ENCODE measurements at regions not wholly inside any gene's neighbourhood (a gene's known extent, or its start where the extent isn't known, plus 50 kb on each side); places are given as distances from the start of the nearest gene placed in this dataset.
"Not testable (repeated sequence)": the region's sequence is repeated elsewhere in the genome, so short reads cannot be mapped to it uniquely, and the experiment has no call there.

DNA sequence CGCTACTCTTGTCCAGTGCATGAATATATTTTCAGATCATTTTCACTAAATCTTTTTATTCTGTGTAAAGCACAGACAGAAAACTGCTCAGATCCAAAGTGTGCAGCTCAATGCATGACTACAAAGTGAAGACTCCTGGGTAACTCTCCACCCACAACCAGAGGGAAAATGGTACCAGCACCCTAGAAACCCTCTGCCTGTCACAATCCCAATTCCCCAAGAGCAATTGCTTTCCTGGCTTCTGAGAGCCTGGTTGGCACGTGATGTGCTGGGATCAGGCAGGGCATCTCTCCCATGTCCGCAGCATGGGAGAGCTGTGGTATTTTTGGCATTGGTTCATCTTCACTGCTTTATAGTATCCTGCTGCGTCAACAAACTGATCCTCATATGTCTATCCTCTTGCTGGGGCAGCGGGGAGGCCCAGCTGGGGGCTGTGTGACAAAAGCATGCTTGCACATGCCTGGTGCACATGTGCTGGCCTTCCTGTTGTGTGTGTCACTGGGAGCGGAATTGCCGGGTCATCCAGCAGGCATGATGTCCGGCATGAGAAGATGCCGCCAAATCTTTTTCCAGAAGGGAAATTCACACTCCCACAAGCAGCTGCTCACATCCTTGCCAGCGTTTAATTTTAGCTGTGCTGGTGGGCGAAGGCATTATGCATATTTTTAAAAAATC lies 278.9 kb upstream of the FOXF1 start:
- H3K4me3 ChIP-seq (ENCODE audit: low read depth, low read length): no peak overlapping the region
- no peak for TF ChIP-seq CTCF (IDR thresholded peaks at IDR 0.05; ENCODE audit: low read depth, low read length, missing control alignments)
- DNase-seq (ENCODE audit: low read depth): no peak

DNA sequence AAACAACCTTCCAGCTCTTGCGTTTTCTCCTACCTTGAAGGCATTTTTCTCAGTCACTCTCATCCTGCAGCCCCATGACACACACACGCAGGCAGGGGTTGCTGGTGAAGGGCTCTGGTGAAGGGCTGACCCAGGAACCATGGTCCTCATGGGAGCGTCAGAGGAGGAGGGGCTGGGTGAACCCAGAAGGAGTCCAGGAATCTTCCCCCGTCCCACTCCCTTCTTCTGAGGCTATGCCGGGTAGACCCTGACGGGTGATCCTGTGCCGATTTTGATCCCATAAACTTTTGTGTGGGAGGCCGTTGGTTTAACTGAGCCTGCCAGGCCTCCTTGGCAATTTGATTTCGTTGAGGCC lies 278.4 kb upstream of the FOXF1 start:
- no peak for TF ChIP-seq CTCF (IDR thresholded peaks at IDR 0.05; ENCODE audit: low read depth, low read length, missing control alignments)
- no peak overlapping the region for H3K4me3 ChIP-seq (ENCODE audit: low read depth, low read length)
- no peak for DNase-seq (ENCODE audit: low read depth)

- no peak overlapping the region for H3K4me3 ChIP-seq (ENCODE audit: low read depth, low read length)
- DNase-seq (ENCODE audit: low read depth): no peak
- no peak for TF ChIP-seq CTCF (IDR thresholded peaks at IDR 0.05; ENCODE audit: low read depth, low read length, missing control alignments)
Measured at GRCh38 chr16:86232496-86232895, 277.8 kb upstream of the FOXF1 start.

DNA sequence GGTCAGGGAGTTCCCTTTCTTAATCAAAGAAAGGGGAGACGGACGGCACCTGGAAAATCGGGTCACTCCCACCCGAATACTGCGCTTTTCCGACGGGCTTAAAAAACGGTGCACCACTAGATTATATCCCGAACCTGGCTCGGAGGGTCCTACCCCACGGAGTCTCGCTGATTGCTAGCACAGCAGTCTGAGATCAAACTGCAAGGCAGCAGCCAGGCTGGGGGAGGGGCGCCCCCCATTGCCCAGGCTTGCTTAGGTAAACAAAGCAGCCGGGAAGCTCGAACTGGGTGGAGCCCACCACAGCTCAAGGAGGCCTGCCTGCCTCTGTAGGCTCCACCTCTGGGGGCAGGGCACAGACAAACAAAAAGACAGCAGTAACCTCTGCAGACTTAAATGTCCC lies 276.8 kb upstream of the FOXF1 start:
- H3K4me3 ChIP-seq (ENCODE audit: low read depth, low read length); DNase-seq (ENCODE audit: low read depth): not testable (repeated sequence)

DNA sequence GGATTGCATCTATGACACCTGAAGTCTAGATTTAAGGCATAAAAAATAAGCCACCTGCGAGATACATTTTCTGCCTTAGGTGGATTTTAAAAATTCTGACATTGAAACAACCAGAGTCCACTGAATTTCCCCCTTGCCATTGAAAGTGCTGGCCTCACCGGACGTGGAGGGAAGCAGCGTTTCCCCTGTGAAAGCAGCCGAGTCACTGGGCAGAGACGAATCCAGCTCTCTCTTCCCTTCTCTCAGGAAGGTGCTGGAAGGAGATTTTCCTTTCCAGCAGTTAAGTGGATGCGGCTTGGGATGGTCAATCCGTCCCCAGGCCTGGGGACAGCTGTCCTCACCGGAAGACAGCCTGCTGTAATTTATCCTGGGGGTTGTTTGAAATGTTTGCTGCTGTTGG lies 270.9 kb upstream of the FOXF1 start:
- no peak for TF ChIP-seq CTCF (IDR thresholded peaks at IDR 0.05; ENCODE audit: low read depth, low read length, missing control alignments)
- no peak overlapping the region for H3K4me3 ChIP-seq (ENCODE audit: low read depth, low read length)
- DNase-seq (ENCODE audit: low read depth): no peak

DNA sequence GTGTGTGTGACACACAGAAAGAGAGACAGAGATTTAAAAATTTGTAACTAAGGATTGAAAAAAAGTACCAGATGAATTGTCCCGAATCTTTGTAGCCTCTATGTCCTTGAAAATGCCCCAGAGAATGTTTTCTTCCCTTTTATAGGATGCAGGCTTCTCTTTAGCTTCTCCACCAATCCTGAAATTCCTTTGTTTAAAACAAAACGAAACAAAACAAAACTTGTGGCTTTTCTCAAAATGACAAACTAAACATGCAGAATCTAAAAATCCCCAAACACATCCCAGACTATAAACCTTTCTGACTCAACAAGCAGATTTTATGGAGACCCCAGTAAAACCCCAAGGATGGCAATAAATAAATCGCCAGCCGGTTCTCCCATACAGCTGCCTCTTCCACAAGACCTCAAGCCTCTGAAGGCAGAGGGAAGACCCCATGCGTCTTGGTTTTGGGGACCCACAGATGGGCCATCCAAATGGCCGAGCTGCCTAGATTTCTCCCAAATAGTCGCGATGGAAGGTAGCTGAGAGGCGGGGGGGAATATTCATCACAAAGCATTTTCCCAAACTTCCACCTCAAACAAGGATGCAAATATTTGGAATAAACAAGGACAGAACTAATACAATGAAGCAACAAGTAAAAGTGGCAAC lies 269.5 kb upstream of the FOXF1 start:
- no peak for DNase-seq (ENCODE audit: low read depth)
- no peak for TF ChIP-seq CTCF (IDR thresholded peaks at IDR 0.05; ENCODE audit: low read depth, low read length, missing control alignments)
- no peak overlapping the region for H3K4me3 ChIP-seq (ENCODE audit: low read depth, low read length)

- TF ChIP-seq CTCF (IDR thresholded peaks at IDR 0.05; ENCODE audit: low read depth, low read length, missing control alignments): no peak
- no peak overlapping the region for H3K4me3 ChIP-seq (ENCODE audit: low read depth, low read length)
- DNase-seq (ENCODE audit: low read depth): no peak
Measured at GRCh38 chr16:86241681-86242080, 268.6 kb upstream of the FOXF1 start.

Data from GM12864 (cell line).